ENCODE measurements at regions not wholly inside any gene's neighbourhood (a gene's known extent, or its start where the extent isn't known, plus 50 kb on each side); places are given as distances from the start of the nearest gene placed in this dataset.

DNA sequence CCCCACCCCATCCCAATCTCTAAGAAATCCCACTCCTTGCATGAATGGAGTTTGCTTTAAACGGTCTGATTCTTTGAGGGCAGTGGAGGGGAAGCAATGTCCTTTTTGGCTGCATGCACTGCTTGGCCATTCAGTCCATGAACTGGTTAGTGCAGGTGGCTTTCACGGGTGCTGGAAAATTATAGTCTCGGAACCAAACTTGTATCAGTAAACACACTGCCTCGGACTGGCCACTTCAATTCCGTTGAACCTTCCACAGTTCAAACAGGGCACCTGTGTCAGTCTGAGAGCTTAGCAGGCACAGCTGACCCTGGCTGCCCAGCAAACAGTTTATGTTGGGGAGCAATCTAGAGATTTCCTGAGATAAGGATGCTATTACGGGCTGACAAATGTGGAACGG lies 255.6 kb downstream of the DHX15 start:
- Histone ChIP-seq H3K9me3 (no peaks in the 10 kb centered on the region), H3K4me3 (no peak overlapping the region), H3K4me1 (ENCODE audit: low read depth) (no peaks in the 10 kb centered on the region), H3K36me3 (ENCODE audit: low read depth) (no peaks in the 10 kb centered on the region)
- intact Hi-C loops (cut with DNase I, micrococcal nuclease): no loop called here
- TF ChIP-seq, protein P1, sequence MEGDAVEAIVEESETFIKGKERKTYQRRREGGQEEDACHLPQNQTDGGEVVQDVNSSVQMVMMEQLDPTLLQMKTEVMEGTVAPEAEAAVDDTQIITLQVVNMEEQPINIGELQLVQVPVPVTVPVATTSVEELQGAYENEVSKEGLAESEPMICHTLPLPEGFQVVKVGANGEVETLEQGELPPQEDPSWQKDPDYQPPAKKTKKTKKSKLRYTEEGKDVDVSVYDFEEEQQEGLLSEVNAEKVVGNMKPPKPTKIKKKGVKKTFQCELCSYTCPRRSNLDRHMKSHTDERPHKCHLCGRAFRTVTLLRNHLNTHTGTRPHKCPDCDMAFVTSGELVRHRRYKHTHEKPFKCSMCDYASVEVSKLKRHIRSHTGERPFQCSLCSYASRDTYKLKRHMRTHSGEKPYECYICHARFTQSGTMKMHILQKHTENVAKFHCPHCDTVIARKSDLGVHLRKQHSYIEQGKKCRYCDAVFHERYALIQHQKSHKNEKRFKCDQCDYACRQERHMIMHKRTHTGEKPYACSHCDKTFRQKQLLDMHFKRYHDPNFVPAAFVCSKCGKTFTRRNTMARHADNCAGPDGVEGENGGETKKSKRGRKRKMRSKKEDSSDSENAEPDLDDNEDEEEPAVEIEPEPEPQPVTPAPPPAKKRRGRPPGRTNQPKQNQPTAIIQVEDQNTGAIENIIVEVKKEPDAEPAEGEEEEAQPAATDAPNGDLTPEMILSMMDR (IDR thresholded peaks at IDR 0.05): no peak
- ATAC-seq: no peak
- DNase-seq: no peak

- Histone ChIP-seq H3K9me3 (no peaks in the 10 kb centered on the region), H3K4me1 (ENCODE audit: low read depth) (no peaks in the 10 kb centered on the region), H3K36me3 (ENCODE audit: low read depth) (no peaks in the 10 kb centered on the region), H3K4me3 (no peak overlapping the region)
- TF ChIP-seq, protein P1 (IDR thresholded peaks at IDR 0.05): no peak
- intact Hi-C loops (cut with DNase I, micrococcal nuclease): no loop called here
- DNase-seq: no peak
- no peak for ATAC-seq
Observed at GRCh38 chr4:24328310-24328709, 256.0 kb downstream of the DHX15 start.

GRCh38 chr4:24322995-24323394 lies 261.4 kb downstream of the DHX15 start:
- ATAC-seq: no peak
- no peak for DNase-seq
- intact Hi-C loops (cut with DNase I, micrococcal nuclease): no loop called here

GRCh38 chr4:24322511-24322910 lies 261.8 kb downstream of the DHX15 start:
- DNase-seq: no peak
- ATAC-seq: no peak
- Histone ChIP-seq H3K4me3 (no peak overlapping the region), H3K4me1 (ENCODE audit: low read depth) (no peaks in the 10 kb centered on the region), H3K9me3 (no peaks in the 10 kb centered on the region), H3K36me3 (ENCODE audit: low read depth) (no peaks in the 10 kb centered on the region)
- intact Hi-C loops (cut with DNase I, micrococcal nuclease): no loop called here
- TF ChIP-seq, protein P1 (IDR thresholded peaks at IDR 0.05): no peak

More at GRCh38 chr4:24322995-24323394, 261.4 kb downstream of the DHX15 start:
- Histone ChIP-seq H3K4me3 (no peak overlapping the region), H3K4me1 (ENCODE audit: low read depth) (no peaks in the 10 kb centered on the region), H3K9me3 (no peaks in the 10 kb centered on the region), H3K36me3 (ENCODE audit: low read depth) (no peaks in the 10 kb centered on the region)
- TF ChIP-seq, protein P1 (IDR thresholded peaks at IDR 0.05): no peak

GRCh38 chr4:24321616-24322015 lies 262.7 kb downstream of the DHX15 start:
- no peaks in the 10 kb centered on the region for H3K4me1 ChIP-seq (ENCODE audit: low read depth)
- H3K4me3 ChIP-seq: no peak overlapping the region
- no peaks in the 10 kb centered on the region for H3K9me3 ChIP-seq
- no peaks in the 10 kb centered on the region for H3K36me3 ChIP-seq (ENCODE audit: low read depth)
- intact Hi-C loops (cut with DNase I, micrococcal nuclease): no loop called here
- DNase-seq (no peak), ATAC-seq (no peak)
- TF ChIP-seq, protein P1 (IDR thresholded peaks at IDR 0.05): no peak

DNA sequence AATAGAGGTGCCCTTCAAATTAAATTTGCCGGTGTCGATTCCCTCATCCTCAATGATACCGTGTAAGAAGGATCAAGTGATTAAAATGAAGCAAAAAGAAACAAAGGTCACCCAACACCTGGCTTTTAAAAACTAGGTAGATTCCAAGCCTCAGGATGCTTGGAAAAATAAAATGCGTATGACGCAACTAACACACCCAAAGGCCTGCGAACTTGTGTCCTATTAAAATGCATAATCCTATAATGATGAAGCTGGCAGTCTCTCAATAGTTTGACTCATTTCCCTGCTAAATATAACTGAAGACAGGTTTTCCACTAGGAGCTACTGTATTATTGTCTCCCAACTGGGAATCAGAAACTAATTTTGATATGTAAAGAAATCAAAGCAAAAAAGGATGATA lies 263.2 kb downstream of the DHX15 start:
- Histone ChIP-seq H3K36me3 (ENCODE audit: low read depth) (no peaks in the 10 kb centered on the region), H3K4me3 (no peak overlapping the region), H3K9me3 (no peaks in the 10 kb centered on the region), H3K4me1 (ENCODE audit: low read depth) (no peaks in the 10 kb centered on the region)
- TF ChIP-seq, protein P1 (IDR thresholded peaks at IDR 0.05): no peak
- ATAC-seq (no peak), DNase-seq (no peak)
- intact Hi-C loops (cut with DNase I, micrococcal nuclease): no loop called here
